Activated CD4-positive, alpha-beta T cell treated with anti-CD3 and anti-CD28 coated beads, Interleukin-10, Interleukin-2, amounts not matched to agents 100 ng/mL and 50 ng/mL, durations not matched to agents 16 hours and 8 hours (primary cell): ENCODE measurements at regions not wholly inside any gene's neighbourhood (a gene's known extent, or its start where the extent isn't known, plus 50 kb on each side); places are given as distances from the start of the nearest gene placed in this dataset.

Source experiments
- DNase-seq: peaks from one replicate; pipeline ENCODE4 v3.0.0-alpha.2; 2020

DNA sequence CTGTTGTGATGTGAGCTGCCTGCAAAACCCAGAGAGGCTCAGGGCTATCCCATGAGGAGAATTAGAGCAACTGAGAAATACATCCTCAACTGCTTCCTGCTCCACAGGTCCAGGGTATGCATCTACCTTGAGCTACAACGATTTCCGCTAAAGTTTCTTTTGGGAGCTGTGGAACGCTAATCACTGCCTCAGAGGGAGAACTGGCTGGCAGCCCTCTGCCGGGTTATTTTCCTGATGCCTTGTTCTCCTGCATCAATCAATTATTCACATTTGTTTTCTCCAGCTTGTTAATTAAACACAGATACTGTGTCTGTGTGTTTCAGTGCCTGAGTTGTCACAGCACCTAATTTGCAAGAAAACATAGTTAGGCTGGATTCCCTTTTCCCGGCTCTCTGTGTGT is 211.1 kb upstream of the PLET1 start:
- no peak for DNase-seq

DNA sequence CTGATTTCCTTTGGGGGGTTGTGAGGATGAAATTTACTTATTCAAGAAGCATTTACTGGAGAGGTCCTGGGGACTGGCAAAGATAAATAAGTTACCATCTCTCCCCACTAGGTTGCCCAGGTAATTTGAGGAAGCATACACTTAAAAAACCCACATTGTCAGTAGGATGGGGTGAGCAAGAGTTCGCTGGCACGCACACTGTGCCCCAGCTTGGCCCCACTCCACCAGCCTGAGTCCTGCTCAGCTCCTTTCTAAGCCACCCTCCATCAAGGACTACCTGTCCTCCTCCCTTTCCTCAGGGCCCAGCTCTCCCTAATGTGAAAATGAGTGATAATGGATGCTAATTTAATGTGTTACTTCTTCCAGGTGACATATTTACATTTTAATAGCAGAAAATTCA is 216.5 kb upstream of the PLET1 start:
- no peak for DNase-seq

DNA sequence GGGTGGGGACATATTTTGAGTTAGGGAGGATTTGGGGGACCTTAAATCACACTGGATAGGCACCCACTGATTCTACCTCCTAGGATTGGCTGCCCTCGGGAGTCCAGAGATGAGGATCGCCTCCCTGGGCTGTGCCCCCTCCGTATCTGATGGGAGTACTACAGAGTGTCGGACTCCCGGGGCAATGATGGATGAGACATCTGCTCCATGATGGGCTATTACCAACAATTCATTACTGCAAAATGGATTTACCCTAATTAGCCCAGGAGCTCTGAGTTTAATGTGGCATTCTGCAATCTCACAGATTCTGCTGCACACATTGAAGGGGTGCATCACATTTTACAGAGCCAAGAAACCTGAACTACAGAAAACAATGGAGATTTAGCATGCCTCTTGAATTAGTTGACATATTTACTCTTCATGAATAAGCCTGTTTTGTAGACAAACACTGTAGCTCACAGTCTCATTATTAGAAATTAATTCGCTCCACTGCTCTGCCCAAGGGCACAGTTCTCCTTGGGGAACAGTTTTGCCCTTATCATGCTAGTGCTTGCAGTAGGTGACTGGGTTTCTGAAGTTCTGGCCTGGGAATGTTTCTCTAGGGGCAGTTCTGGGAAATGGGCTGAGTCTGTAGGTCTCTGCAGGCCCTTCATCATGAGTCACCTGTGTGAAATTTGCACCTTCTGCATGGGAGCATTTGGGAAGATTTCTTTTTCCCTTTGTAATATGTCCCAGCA is 217.1 kb upstream of the PLET1 start:
- no peak for DNase-seq

DNA sequence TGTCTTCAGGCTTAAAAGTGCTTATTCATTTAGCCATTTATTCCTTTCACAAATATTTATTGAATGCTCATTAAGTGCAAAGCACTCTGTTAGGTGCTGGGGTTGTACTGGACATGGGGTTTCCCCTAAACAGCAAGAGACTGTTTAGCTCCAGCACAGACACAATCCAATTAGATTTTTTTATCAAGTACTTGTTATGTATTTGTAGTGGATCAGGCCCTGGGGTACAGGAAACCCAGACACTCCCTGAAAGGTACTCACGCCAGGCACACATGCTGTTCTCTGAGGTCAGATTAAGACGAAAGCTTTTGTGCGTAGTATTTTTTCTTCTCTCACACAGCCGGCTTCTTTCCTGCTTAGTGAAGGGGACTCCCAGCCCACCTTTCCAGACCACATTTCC is 218.1 kb upstream of the PLET1 start:
- DNase-seq: no peak

DNA sequence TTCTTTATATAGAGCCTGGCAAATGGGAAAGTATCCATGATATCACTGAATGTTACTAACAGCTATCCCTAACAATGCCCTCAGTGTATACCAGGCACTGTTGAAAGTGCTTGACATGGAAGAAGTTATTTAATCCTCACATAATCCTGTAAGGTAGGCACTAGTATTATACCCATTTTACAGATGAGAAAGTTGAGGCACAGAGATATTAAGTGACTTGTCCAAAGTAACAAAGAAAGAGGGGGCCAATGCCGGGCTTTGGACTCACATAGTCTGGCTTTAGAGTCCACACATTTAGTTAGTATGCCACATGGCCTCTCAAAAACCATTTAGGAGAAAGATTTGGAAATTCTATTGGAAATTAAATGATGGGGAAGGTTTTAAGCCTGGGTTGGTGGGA is 220.8 kb upstream of the PLET1 start:
- no peak for DNase-seq

DNA sequence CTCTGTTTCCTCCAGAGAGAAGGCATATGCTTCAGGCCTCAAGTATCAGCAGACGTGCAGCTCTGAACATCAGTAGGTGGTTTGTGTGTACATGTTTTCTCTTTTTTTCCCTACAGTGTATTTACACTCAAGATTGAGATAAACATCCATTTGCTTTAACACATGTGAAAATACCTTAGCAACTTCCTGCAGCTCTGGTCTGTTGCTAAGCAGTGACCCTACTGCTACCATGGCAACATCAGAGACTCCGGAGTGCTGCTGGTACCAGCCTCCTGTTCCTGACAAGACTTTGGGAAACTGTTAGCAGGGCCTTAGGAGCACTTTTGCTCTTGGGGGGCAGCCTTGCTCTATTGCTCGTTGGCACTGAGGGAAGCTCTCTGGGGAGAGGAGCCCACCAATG is 221.2 kb upstream of the PLET1 start:
- no peak for DNase-seq

DNA sequence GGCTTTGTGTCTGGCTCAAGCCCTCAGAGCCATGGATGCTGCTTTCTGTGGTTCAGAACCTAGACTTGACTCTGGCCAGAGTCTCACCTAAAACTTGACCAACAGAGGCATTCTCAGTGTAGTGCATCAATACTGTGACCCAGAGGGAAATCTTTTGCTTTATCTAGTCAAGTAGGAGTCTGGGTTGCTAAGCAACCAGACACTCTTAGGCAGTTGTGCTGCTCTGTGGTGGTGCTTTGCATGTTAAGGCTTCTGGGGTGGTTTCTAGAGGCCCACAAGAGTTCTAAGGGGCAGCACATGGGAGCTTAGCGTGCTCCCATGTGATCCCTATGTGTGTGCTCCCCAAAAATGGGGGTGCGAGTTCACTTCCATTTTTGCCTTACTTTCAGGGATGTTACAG is 224.6 kb upstream of the PLET1 start:
- DNase-seq: no peak

DNA sequence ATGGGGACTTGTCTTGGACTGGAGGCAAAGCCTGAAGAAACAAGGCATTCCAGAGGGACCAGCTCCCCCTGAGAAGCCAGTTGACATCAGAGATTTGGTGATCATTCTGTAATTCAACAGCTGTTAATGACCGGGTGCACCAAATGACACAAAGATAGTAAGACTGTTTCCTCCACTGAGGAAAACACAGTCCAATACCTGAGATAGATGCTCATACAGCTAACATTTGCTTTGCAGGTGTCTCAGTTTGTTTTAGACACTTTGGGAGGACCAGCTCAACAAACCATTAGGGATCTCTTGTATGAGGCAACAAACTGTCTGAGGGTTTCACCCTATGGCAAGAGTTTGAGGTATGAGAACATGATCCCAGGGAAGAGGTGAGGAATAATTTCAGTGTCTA is 237.2 kb upstream of the PLET1 start:
- no peak for DNase-seq

DNA sequence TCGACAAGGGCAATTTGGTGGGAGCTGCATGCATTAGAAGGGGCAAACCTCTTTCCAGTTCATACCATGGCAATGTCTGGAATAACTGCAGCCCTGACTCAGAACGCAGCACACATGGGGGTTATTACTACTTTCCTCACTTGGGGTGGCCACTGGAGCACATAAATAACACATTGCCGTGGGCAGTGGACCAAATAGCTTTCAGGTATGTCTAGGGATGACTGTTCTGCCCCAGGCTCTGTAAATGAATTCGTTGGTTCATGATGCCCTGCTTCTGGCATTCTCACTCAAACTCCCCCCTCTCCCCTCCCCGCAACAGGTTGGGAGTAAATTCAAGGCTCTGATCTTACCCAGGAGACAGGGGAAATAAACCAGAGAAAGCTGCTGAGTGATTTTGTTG is 238.0 kb upstream of the PLET1 start:
- DNase-seq: no peak

DNA sequence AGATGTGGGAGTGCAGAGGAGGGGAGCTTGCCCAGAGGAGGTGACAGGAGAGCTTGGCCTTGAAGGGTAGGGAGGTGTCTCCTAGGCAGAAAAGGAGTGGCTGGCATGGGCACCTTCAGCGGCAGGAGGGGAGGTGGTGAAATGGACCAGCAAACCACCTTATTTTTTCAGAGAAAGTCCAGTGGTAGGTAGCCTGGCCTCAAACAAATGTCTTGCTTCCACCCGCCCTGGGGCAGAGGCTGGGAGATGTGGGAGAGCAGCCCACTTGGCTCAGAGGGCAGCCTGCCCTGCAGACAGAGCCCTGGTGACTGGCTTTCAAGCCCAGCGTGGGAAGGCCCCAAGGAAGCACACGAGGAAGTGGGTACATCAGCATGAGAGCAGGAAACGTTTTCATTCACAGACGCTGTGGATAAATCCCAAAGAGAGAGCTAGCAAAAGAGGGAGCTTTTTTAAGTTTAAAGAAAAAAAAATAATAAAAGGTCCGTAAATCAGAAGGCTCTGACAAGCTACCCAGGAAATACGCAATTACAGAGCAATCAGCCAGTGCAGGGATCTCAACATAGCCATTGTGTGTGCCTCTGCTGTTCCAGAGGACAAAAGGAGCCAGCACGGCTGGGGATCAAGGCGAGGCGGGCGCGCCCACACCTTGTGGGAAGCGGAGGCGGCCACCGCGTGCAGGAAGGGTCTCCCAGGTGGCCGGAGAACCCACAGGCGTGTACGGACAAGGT is 238.7 kb upstream of the PLET1 start:
- DNase-seq: no peak

DNA sequence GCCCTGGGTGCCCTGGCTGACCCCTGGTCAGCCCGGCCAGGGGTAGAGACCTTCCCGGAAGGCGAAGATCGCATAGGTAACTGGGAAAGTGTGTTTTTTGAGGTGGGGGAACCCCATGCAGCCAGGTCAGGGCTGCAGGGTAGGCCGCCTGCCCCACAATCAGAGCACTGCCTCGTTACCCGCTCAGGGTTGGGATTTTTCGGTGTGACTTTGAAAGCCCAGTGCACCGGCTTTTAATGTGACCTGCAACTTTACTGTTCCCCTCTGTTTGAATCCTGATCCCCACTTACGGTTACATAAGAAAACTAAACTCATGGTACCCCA is 239.2 kb upstream of the PLET1 start:
- DNase-seq: no peak

DNA sequence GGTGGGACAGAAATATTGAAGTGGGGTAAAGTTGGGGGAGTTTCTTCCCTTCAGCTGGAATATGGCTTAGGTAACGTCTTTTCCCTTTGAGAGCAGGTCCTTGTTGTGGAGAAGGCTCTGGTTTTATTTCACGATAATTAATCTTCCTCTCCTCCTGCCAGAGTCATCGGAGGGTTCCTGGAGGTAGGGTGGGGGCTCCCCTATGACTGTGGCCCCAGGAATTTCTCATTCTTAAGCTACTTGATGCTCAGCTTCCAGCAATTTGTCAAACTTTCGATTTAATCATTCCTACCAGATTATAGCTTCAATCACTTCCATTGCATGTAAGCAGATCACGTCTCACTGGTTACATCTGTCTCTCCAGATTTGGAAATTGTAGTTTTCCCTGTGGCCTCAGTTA is 242.8 kb upstream of the PLET1 start:
- DNase-seq: no peak

DNA sequence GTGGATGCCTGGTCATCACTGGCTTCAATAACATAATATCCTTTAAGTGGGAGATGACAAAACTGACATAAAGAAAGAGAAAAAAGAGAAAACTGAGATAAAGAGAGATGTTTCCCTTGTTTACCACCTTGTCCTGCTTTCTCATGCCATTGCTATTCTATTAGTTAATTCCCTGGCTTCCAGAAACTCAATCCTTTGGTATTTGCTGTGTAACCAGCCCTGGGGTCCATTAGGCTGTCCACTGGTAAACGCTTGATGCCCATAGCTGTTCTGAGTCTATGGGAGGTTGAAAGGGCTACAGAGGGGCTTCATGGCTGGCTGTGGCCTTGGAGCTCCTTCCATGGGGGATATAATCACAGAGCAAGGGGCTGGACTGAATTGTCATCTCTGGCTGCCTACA is 243.4 kb upstream of the PLET1 start:
- no peak for DNase-seq

DNA sequence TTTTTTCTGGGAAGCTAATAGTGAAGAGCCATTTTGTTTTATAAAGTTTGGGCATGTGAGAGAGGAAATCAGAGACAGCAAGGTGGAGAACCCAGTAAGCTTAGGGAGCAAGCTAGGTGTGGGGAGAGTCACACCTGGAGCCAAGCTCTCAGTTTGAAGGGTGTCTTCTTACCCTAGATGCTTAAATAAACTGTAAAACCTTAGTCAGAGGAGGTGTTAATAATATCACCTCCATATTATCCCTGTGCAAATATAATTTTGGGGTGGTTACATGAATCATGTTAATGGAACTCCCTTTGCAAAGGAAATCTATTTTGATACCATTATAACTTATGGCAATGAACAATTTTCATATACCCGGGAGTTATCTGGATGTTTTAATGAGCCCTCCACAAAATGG is 246.2 kb upstream of the PLET1 start:
- no peak for DNase-seq

DNA sequence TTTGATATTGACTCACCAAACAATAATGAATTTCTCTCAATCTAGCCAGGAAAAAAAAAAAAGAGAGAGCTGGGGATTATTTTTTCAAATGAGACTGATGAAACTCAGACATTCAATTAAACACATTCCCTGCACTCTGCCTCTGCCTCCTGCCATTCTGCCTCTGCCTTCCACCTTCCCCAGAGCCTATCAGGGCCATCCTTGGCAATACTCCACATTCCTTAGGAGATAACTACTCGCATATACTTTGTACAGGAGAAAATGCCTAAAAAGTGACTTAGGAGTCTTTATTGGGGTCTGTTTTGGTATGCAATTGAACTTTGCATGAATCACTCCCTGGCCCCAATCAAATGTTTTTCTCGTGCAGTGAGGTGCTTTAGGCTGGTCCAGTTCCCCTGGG is 246.6 kb upstream of the PLET1 start:
- no peak for DNase-seq

DNA sequence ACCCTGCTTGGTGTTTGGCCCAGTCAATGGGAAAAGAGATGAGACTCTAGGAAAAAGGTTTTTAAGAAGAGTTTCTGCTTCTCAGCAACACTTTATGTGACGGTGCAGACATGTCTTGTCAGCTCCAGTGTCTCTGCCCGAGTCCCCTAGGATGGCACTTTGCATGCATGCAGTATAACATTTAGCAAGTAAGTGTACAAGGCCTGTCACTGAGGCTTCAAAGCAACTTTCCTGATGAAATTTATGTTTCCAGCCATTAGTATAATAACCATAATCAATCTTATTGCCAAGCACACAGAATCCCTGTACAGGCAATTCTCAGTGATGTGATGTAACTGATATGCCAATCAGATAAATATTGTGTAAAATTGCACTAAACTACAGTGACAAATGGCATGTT is 248.1 kb upstream of the PLET1 start:
- no peak for DNase-seq

DNA sequence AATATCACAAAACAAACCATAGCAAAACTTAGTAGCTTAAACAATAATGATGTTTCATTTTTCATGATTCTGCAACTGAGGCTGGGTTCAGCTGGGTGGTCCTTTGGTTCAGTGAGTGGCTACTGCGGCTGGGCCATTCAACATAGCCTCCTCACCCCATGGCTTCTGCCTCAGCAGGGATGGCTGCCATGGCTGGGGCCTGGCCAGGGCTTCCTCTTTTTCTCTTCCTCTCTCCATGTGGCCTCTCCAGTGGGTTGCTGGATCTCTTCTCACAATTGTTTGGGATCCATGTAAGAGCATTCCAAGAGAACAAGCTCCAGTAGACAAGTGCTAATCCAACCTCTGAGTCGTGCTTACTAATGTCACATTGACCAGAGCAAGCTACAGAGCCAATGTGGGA is 248.6 kb upstream of the PLET1 start:
- DNase-seq: no peak

DNA sequence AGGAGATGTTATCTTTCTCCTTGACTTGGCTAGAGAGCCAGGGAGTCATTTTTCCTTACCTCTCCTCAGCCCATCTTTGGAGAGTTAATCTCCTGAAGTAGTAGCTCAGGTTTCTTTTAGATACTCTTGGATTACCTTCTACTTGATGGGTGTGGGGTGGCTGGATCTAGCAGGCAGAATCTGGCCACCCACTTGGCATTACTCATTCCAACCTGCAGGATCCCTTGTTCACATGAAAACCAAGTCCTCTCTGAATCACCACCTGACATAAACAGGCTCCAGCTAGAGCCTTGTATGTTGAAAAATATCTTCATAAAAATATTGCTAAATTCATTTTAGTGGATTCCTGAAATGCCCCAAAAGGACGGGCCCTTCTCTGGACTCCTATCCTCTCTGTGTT is 250.6 kb upstream of the PLET1 start:
- no peak for DNase-seq

DNA sequence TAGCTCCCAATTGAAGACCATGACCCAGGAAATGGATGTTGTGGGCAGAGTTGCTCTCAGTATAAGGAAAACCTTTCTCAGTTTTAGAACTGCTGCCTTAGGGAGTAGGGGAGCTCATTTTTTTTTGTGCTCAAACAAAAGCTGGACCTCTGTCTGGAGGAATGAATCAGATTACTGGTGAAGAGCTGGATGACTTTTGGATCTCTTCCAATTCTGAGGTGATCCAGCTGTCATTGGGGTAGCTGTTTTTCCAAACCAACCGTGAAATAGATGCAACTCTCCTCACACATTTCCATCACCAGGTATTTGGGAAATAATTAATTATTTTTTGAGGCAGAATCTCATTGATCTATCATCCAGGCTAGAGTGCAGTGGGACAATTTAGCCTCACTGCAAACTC is 251.3 kb upstream of the PLET1 start:
- no peak for DNase-seq

DNA sequence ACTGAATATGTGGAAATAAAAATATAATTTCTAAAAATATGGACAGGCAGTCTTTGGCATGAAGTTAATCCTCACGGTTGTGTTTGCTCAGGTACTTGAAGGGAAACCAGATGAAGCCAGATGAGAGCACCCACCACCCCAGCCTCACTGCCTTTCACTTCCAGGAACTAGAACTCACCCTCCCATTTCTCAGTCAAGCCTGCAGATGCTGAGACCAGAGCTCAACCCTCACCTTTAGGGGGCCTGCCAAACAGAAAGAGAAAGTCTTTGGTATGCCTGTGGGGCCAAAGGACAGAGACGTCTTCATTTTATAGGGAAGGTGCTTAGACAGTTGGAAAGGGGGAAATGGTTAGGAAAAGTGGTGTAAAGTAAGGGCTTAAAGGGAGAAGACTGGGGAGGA is 252.8 kb upstream of the PLET1 start:
- DNase-seq: no peak

DNA sequence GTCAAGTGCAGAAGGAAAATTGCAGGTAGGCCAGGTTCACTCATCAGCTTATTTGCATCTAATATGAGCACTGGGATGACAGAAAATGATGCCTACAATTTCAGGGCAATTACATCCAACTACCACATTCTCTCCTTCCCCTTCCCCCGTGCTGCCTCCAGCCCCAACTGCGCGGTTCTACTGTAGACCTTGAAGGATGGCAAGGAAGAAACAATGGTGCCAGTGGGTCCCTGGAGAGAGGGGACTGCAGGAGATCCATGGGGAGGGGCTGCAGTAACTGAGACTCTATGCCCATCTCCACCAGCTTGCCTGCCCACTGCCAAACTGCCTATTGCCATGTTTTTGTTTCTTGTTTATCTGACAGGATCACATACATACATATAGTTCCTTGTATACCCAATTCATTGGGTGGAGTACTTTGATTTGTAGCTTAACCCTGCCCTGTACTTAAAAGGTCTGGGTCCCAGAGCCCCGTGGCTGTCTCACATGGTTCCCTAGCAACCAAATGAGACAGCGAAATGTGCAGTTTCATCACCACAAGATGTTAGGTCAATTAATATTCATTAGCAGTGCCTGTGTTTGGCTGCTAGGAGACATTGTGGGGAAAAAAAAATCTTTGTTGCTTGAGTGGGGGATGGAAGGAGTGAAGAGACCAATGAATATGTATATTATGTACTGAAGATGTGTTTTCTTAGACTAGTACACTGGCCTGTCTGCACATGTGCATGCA is 253.5 kb upstream of the PLET1 start:
- no peak for DNase-seq

DNA sequence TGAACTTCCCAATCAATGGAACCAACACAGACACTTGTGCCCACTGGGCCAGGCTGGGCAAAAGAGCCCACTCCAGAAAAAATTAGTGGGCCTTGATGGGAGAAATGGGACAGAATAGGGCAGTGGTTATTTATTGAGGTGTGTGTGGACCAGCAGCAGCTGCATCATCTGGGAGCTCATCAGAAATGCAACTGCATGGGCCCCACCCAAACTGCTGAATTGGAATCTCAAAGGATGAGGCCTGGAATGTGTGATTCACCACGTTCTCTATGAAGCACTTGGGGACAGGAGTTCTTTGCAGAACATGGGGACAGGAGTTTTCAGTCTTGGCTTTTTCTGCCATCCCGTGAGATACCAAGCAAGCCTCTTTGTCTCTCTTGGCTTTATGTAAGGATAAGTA is 255.6 kb upstream of the PLET1 start:
- no peak for DNase-seq

DNA sequence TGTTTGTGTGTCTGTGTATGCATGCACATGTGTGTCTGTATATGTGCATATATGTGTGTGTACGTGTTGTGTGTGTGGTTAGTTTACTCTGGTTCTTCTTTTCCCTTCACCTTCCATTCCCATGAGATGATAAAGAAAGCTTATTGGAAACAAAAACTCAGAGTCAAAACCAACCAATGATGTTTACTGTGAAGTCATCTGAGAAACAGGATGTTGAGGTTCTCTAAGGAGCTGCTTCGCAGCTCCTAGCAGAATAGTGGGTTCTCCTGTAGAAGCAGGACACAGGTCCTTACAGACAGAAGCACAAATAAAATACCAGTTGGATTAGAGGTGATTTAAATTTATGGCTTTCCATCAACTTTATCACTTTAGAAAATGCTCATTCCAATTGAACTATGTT is 256.1 kb upstream of the PLET1 start:
- no peak for DNase-seq

DNA sequence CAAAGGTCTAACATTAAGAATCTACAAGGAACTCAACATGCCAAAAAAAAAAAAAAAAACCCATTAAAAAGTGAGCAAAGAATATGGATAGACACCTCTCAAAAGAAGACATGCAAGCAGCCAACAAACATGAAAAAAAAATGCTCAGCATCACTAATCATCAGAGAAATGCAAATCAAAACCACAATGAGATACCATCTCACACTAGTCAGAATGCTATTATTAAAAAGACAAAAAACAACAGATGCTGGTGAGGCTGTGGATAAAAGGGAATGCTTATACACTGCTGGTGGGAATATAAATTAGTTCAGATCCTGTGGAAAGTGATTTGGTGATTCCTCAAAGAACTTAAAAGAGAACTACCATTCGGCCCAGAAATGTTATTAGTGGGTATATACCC is 257.7 kb upstream of the PLET1 start:
- DNase-seq: no peak

DNA sequence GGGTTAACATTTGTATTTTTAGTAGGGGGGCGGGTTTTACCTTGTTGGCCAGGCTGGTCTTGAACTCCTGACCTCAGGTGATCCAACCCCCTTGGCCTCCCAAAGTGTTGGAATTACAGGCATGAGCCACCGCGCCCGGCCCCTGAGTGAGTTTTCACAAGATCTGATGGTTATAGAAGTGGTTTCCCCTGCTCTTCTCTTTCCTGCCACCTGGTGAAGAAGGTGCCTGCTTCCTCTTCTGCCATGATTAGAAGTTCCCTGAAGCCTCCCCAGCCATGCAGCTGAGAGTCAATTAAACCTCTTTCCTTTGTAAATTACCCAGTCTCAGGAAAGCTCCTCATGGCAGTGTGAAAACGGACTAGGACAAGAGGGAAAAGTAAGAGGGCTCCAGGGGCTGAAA is 259.1 kb upstream of the PLET1 start:
- no peak for DNase-seq
